Body of pancreas (tissue), 4 donors: ENCODE measurements at regions not wholly inside any gene's neighbourhood (a gene's known extent, or its start where the extent isn't known, plus 50 kb on each side); places are given as distances from the start of the nearest gene placed in this dataset.

Experiments used
- POLR2A ChIP-seq, 3 donors: fragments of 450-650 bp; IDR thresholded peaks; one replicate each; pipeline ENCODE4 v1.6.1; 2016; ENCODE audit warnings: antibody characterized with exemption in 3 of 3, mild to moderate bottlenecking in 2 of 3
- TF ChIP-seq, protein P1 (sequence below), 7 experiments: fragments of 450-650 bp in 4 of 7; fragments of 200-600 bp in 3 of 7; sonication (generic) in 3 of 7; IDR thresholded peaks; one replicate each; pipeline ENCODE4 v1.5.1; 2016 to 2019; ENCODE audit warnings: antibody characterized with exemption in 7 of 7

DNA sequence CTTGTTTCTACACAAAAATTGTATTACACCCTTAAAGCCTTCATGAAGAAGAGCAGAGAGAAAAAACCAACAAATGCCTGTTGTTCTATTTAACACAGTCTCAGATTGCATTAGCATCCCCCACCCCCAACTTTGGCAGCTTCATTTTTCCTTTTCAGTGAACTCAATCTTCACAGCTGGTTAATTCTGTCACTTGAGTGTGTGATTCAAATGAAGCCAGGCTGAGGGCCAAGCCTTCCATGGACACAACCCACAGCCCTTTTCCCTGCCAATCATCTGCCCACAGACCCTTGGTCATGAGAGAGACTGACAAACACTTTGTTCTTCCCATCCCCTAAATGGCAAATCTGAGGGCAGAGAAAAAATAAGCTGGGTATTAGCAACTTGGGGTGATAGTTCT is 217.5 kb upstream of the NMUR2 start:
- no peak for TF ChIP-seq POLR2A (IDR thresholded peaks at IDR 0.05)
- TF ChIP-seq, protein P1, sequence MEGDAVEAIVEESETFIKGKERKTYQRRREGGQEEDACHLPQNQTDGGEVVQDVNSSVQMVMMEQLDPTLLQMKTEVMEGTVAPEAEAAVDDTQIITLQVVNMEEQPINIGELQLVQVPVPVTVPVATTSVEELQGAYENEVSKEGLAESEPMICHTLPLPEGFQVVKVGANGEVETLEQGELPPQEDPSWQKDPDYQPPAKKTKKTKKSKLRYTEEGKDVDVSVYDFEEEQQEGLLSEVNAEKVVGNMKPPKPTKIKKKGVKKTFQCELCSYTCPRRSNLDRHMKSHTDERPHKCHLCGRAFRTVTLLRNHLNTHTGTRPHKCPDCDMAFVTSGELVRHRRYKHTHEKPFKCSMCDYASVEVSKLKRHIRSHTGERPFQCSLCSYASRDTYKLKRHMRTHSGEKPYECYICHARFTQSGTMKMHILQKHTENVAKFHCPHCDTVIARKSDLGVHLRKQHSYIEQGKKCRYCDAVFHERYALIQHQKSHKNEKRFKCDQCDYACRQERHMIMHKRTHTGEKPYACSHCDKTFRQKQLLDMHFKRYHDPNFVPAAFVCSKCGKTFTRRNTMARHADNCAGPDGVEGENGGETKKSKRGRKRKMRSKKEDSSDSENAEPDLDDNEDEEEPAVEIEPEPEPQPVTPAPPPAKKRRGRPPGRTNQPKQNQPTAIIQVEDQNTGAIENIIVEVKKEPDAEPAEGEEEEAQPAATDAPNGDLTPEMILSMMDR (IDR thresholded peaks at IDR 0.05), result no peak
